Right atrium auricular region (tissue), 2 donors: ENCODE measurements at regions not wholly inside any gene's neighbourhood (a gene's known extent, or its start where the extent isn't known, plus 50 kb on each side); places are given as distances from the start of the nearest gene placed in this dataset.

Source experiments
- DNase-seq: peaks from one replicate; pipeline ENCODE4 v3.0.0-alpha.2; 2019; ENCODE audit warnings: low spot score
- H3K27ac ChIP-seq, 2 donors: fragments of 200-600 bp; sonication (generic); 1 replicate in 1 of 2; 2 replicates in 1 of 2; pipeline ENCODE4 v1.5.1; 2016 to 2019
- H3K27me3 ChIP-seq, 2 donors: fragments of 200-600 bp; sonication (generic); one replicate each; pipeline versions ENCODE4 v1.5.1 to v1.6.0; 2017 to 2019
- H3K36me3 ChIP-seq: fragments of 200-600 bp; sonication (generic); one replicate; pipeline ENCODE4 v1.5.1; 2016
- H3K4me1 ChIP-seq, 2 donors: fragments of 200-600 bp; sonication (generic); one replicate each; pipeline versions ENCODE4 v1.5.1 to v1.6.0; 2017 to 2019
- H3K4me3 ChIP-seq, 2 donors: fragments of 200-600 bp; sonication (generic); 1 replicate in 1 of 2; 2 replicates in 1 of 2; pipeline ENCODE4 v1.5.1; 2017 to 2019; ENCODE audit warnings: mild to moderate bottlenecking in 1 of 2, moderate library complexity in 1 of 2
- H3K9me3 ChIP-seq, 2 donors: fragments of 200-600 bp; sonication (generic); one replicate each; pipeline ENCODE4 v1.5.1; 2019
- CTCF ChIP-seq, 2 donors: fragments of 200-600 bp; sonication (generic); IDR thresholded peaks; one replicate each; pipeline ENCODE4 v1.5.1; 2019; ENCODE audit warnings: antibody characterized with exemption in 2 of 2

- no peak for DNase-seq
- no peaks in the 10 kb centered on the region for H3K36me3 ChIP-seq
- H3K27ac ChIP-seq = no peak overlapping the region
- no peaks in the 10 kb centered on the region for H3K27me3 ChIP-seq
- no peaks in the 10 kb centered on the region for H3K4me1 ChIP-seq
- peaks cover 0 to 3% of the 10 kb centered on the region in 2 donors for H3K9me3 ChIP-seq
- TF ChIP-seq CTCF (IDR thresholded peaks at IDR 0.05) = no peak
- no peak overlapping the region for H3K4me3 ChIP-seq
These were observed 1293.7 kb upstream of the C9orf72 start for GRCh38 chr9:28866951-28867350.

GRCh38 chr9:28868228-28868990 is 1295.1 kb upstream of the C9orf72 start:
- H3K27ac ChIP-seq = no peak overlapping the region
- H3K36me3 ChIP-seq = no peaks in the 10 kb centered on the region
- DNase-seq = no peak
- TF ChIP-seq CTCF (IDR thresholded peaks at IDR 0.05) = no peak
- H3K9me3 ChIP-seq = peaks cover 0 to 3% of the 10 kb centered on the region in 2 donors
- no peak overlapping the region for H3K4me3 ChIP-seq
- no peaks in the 10 kb centered on the region for H3K27me3 ChIP-seq
- H3K4me1 ChIP-seq = no peaks in the 10 kb centered on the region

- TF ChIP-seq CTCF (IDR thresholded peaks at IDR 0.05) = no peak
- H3K9me3 ChIP-seq = no peaks in the 10 kb centered on the region
- H3K27me3 ChIP-seq = no peaks in the 10 kb centered on the region
These were observed 1309.2 kb upstream of the C9orf72 start for GRCh38 chr9:28882529-28882928.

GRCh38 chr9:28883234-28883633 is 1310.0 kb upstream of the C9orf72 start:
- no peak for DNase-seq
- Histone ChIP-seq H3K9me3 (no peaks in the 10 kb centered on the region), H3K27ac (no peak overlapping the region), H3K36me3 (no peaks in the 10 kb centered on the region), H3K4me1 (no peaks in the 10 kb centered on the region), H3K27me3 (no peaks in the 10 kb centered on the region), H3K4me3 (no peak overlapping the region)
- TF ChIP-seq CTCF (IDR thresholded peaks at IDR 0.05) = no peak

More at GRCh38 chr9:28882529-28882928, 1309.2 kb upstream of the C9orf72 start:
- Histone ChIP-seq H3K27ac (no peak overlapping the region), H3K4me3 (no peak overlapping the region), H3K4me1 (no peaks in the 10 kb centered on the region), H3K36me3 (no peaks in the 10 kb centered on the region)
- DNase-seq = no peak

GRCh38 chr9:28887188-28887884 is 1314.1 kb upstream of the C9orf72 start:
- no peak for DNase-seq
- Histone ChIP-seq H3K36me3 (no peaks in the 10 kb centered on the region), H3K4me3 (no peak overlapping the region), H3K27me3 (no peaks in the 10 kb centered on the region), H3K27ac (no peak overlapping the region), H3K4me1 (no peaks in the 10 kb centered on the region), H3K9me3 (no peaks in the 10 kb centered on the region)
- TF ChIP-seq CTCF (IDR thresholded peaks at IDR 0.05) = no peak
